ENCODE measurements at regions not wholly inside any gene's neighbourhood (a gene's known extent, or its start where the extent isn't known, plus 50 kb on each side); places are given as distances from the start of the nearest gene placed in this dataset.
"Not testable (repeated sequence)": the region's sequence is repeated elsewhere in the genome, so short reads cannot be mapped to it uniquely, and the experiment has no call there.

DNA sequence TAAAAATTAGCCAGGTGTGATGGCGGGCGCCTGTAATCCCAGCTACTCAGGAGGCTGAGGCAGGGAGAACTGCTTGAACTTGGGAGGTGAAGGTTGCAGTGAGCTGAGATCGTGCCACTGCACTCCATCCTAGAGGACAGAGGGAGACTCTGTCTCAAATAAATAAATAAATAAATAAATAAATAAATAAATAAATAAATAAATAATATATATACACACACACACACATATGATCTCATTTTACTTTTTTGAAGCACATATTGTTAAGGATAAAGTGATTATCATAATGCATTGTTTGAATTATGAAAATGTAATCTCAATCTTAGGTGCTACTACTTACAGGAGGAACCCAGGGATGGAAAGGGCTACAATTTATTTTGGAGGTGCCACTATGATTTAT is 130.5 kb upstream of the PCDH7 start:
- DNase-seq (ENCODE audit: low read depth in 2 of 2), result not testable (repeated sequence)

DNA sequence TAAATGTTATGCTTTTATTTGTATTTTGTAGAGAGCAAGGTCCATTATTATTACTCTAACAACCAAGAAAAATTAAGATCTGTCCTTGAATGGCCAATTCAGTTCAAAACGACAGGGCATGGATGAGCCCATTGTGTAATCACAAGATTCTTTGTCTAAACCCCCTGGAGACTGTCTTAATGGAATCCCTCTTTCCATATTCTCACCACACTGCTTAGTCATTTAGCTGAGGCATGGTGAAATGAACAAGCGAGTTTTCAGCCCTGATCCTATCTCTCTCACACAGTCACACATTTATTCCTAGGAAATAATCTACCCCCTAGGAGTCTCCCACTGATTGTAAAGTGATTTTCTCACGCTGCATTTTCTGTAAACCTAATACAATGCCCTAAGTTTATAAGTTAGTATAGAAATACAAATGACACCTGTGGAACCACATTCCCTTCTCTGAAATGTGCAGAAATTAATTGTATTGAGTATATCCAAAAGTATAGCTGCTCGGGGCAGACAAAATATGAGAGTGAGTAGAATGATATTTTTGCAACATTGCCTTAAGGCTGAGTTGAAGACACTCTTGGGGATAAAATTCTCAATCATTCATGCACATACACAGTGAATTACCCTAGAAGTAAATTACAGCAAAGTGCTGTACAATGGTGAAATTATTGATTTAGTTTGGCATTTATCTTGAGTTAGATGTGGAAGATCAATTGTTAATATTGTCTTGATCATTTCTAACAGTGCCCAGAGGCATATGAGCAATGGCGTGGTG is 119.7 kb upstream of the PCDH7 start:
- DNase-seq (ENCODE audit: low read depth in 2 of 2), result no peak

DNA sequence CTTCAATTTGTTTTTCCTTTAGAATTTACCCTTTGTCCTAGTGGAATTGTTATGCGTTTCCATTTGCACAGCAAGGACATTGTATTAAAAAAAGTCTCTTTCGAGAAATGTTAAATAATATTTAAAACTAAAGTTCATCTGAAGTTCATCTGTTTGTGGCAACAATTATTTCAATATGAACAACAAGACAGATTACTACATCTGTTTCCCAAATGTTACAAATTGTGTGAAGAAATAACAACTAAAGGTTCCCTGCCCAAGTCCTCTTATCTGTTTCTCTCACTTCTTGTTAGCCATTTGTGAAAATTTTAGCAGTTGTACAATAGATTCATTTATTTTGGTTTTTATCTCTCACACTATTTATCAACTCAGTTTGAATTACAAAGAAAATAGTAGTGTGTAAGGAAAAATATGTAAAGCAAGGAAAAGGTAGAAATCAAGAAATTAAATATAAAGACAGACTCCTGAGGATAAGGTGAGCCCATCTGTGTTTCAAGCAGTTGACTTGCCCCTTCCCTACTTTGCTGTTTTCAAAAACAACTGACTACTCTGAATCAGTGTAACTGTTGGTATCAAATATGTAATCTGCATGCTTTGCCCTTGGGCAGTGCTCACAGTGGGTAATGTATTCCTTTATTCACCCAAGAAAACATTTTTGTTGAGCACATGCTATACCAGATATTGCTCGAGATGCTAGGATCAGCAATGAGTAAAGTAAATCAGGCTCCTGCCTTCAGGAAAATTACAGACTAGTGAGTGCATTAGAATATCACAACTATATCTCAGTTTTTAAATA is 118.9 kb upstream of the PCDH7 start:
- no peak for DNase-seq (ENCODE audit: low read depth in 2 of 2)

DNA sequence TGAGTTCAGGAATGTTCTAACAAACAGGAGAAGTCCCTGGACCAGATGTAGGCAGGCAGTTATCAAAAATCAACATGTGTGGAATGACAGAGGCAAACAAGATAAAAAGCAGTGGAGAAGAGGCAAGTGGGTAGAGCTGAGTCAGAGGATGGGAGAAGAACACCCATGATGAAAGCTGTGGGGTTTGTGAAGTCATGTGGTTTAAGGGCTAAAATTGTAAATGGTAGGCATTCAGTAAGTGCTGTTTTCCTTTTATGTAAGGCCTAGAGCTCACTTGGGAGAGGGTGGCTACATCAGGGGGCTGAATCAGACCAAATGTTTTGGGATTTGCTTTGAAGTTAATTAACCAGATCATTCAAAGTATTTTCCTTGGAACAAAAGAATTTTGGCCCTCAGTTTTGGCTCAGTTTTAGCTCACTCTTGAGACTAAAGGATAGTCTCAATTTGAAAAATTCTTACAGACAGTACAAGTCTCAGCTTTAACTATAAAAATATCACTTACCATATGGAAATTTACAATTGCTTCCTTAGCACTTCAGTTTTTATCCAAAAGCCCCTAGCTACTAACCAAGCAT is 114.5 kb upstream of the PCDH7 start:
- no peak for DNase-seq (ENCODE audit: low read depth in 2 of 2)

DNA sequence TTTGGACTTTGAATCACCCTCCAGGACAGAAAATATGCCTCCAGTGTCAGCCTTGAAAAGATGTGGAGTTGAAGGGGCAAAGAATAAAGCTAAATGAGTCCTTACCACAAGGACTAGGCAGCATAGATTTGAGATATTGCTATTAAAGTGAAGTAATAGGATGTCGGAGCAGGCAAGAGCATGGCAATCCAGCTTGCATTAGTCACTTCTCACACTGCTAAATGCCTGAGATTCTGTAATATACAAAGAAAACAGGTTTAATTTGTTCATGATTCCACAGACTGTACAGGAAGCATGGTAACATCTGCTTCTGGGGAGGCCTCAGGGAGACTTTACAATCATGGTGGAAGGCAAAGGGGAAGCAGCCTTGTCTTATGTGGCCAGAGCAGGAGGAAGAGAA is 109.8 kb upstream of the PCDH7 start:
- DNase-seq (ENCODE audit: low read depth in 2 of 2), result no peak

DNA sequence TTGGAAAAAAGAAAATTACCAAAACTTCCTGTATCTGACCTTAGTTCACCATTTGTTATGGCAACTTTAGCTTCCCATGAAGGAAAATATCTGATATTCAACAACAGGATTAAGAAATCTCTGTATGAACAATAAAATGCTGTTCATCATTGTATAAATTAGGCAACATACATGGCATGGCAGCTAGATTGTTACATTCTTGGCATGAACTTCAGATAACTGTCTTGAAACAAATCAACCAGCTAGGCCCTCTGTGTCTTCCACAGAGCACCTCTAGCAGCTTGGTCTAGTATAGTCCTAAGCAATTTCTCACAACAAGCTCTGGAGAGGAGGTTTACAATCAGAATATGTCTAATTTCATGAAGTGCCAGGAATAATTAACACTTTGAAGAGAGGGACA is 105.4 kb upstream of the PCDH7 start:
- DNase-seq (ENCODE audit: low read depth in 2 of 2), result no peak

DNA sequence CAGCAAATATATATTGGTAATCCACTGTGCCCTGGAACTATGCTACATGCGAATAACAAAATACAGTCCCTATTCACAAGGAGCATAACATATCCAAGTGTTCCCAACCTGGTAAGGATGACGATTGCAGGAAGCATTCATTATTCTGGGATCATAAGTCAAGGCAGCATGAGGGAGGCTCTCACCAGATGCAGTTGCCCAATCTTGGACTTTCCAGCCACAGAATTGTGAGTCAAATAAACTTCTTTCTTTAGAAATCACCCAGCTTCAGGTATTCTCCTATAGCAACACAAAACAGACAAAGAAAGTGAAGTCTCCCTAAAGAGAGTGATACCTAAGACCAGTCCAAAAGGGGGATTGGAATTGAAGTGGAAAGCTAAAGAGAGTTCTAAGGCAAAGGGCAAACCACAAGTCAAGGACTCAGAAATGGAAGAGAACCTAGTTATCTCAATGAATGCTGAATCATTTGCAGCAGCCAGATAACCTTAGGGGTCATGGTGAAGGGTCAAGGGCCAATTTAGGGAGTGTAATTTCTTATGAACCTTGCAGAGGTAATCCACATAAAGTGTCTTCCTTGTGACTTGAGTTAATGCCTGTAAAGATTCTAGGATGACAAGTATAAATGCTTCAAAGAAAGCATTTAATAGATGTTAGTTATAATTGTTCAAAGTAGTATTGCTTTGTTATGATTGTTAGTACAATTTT is 103.1 kb upstream of the PCDH7 start:
- no peak for DNase-seq (ENCODE audit: low read depth in 2 of 2)

DNA sequence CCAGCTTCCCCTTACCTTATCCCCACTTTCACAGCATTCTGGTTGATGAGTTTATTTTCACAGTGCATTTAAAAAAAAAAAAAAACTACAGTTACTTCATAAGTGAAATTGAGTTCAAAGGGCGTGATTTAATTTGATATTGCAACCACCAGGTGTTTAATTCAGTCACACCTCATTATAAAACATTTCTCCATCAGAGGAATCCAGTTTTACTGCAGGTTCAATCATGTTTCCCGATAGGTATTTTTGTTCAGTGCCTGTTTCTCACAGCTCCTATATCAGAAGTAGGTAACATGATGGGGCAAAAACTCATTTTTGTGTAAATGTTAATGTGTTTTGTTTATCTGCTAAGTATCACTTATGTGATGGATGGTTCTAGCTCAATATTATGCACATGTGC is 102.3 kb upstream of the PCDH7 start:
- no peak for DNase-seq (ENCODE audit: low read depth in 2 of 2)

DNA sequence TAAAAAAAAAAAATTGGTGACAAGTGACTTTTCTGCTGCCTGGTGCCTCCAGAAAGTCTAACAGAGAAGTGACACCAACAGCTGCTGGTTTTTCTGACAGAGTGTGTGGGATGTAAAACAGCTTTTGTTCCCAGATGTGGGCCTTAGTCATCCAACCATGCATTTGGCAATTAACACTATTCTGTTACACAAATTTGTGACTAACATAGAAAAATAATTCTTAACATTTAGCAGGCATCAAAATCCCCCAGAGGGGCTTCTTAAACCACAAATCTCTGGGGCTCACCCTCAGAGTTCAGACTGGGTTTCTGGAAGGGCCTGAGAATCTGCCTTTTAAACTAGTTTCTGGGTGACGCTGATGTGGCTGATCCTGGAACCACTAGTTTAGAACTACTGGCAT is 100.5 kb upstream of the PCDH7 start:
- no peak for DNase-seq (ENCODE audit: low read depth in 2 of 2)

DNA sequence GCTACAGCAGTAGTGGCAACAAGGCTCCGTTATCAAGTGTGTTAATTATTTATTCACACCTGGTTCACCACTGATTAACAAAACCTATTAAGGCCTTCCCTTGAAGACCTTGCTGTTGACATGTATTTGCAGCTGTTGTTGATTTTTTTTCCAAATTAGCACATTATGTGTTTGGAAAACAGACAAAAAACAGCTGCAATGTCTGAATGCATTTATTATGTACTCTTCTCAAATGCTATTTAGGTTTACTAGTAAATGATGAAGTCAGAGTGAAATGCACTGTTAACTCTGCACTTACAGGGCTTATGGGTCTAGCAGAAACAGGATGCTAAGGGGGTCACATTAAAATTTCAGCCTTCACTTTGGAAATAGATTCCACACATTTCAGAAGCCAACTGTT is 99.5 kb upstream of the PCDH7 start:
- no peak for DNase-seq (ENCODE audit: low read depth in 2 of 2)

DNA sequence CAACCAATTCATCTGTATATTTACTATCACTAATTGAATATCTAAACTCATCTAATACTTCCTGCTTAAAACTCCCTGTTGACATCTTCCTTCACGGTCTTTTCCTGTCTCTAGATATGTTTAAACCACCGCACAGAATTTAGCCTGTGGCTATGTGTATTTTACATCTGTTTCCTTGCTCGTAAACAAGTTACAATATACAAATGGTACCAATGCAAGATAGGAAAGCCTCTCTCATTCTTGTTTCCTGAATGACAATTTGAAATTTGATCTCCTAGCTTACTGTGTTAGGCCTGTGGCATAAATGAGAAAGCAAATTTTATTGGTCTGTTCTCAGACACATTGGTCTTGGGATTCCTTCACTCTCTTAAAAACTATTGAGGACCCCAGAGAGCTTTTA is 89.7 kb upstream of the PCDH7 start:
- DNase-seq (ENCODE audit: low read depth in 2 of 2), result no peak

DNA sequence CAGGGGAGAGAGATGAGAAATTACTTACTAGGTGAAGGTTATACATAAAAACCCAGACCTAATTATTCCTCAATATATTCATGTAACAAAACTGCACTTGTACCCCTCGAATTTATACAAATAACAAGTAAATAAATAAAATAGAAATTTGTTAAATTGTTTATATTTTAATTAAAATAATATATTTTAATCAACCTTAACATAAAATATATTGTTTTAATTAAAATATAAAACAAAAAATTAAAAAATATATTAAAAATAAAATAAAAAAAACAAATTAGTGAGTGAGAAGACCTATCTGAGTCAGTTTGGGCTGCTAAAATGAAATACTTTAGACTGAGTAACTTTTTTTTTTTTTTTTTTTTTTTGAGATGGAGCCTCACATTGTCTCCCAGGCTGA is 87.4 kb upstream of the PCDH7 start:
- DNase-seq (ENCODE audit: low read depth in 2 of 2), result no peak

DNA sequence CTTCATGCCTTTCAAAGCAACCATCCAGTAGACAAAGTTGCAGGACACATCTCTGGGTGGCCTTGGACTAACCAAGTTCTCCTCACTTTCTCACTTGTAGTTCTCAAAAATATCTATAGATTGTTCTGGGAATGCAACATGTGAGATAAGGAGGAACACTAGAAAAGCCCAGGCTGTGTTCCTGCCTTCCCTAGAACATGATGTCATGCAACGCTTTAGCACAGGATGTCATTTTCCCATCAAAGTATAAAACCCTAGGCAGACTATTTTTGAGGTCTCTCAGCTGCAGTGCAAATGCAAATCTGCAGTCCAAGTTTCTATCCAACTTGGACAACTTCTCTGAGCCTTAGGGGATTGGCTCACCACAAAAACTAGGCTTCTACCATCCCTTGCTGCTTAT is 78.8 kb upstream of the PCDH7 start:
- DNase-seq (ENCODE audit: low read depth in 2 of 2), result no peak

DNA sequence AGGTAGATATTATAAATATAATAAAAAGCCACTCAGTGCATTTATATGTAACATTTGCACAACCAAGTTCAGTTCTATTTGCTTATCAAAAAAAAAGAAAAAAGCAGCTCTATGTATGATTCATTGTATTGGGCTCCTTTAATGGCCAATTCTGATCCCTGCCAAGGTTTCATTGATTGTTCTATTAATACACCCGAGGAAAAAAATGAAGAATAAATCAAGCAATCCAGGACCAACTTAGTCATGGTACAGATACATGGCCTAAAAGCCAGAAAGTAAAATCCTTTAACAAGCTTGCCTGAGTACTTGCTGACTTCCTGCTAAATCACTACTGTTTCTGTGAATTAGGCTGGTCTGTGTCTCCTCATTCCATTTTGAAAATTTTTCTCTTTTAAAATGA is 77.6 kb upstream of the PCDH7 start:
- no peak for DNase-seq (ENCODE audit: low read depth in 2 of 2)

DNA sequence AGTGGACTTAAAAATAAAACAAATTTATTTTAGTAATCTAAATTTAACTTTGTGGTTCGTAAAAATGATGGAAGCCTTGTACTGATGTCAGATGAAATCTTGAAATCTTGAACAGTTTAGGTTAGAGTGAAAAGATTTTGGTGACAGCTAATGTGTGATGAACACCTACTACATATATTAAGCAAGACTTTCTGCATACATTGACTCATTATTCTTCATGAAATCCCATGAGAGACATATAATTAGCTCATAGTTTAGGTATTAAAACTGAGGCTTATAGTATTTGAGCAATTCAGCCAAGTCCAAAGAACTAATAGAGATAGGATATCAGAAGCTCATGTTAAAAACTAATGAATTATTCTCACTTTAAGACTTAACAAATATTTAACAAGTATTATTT is 66.9 kb upstream of the PCDH7 start:
- DNase-seq (ENCODE audit: low read depth in 2 of 2), result no peak

DNA sequence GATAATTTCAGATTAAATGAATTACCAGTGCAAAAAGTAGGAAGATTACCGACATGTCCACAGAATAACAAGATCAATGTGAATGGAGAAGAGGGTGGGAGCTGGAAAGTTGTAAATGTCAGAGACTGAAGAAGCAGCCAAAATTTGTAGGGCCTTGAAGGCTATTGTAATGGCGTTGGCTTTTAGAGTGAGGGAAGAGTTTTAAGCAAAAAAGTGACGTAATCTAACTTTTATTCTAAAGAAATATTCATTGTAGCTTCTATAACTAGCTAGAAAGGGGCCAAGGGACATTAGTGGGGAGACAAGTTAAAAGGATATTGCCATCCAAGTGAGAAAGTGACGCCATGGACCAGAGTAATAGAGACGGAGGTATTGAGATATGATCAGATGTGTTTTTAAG is 63.3 kb upstream of the PCDH7 start:
- no peak for DNase-seq (ENCODE audit: low read depth in 2 of 2)

DNA sequence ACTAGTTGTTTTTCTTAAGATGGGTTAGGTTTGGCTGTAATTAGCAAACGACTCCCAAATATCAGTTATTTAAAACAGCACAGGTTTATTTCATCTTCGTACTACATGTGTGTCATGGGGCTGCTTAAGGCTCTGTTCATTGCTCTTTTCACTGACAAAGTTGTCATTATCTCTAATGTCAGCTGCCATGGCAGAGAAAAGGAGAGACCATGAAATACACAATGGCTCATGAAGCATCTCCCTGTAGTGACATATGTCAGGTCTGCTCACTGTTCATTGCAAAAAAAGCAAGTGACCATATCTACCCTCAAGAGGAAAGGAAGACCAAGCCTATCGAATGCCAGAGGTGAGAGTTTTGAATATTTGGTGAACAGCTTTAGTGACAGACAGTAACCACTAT is 52.2 kb upstream of the PCDH7 start:
- DNase-seq (ENCODE audit: low read depth in 2 of 2), result no peak

DNA sequence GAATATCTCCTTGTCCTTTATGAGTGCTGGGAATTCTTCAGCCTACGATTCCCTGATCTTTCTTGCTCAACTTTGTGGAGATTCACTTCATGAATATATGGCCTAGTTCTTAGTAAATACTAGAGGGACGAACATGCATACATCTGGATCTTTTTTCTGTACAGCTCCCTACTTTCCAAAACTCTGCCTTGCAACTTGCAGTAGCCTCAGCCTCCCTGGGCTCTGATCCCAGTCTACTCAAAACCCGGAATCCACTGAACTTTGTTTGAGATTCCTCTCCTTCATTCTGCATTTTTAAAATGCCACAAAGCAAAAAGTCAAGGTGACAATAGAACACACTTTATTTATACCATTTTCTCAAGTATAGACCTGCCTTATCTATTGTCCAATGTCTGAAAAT is 50.0 kb upstream of the PCDH7 start:
- DNase-seq (ENCODE audit: low read depth in 2 of 2), result no peak
